Ishikawa (cell line): ENCODE measurements at regions not wholly inside any gene's neighbourhood (a gene's known extent, or its start where the extent isn't known, plus 50 kb on each side); places are given as distances from the start of the nearest gene placed in this dataset.

Source experiments
- CEBPB ChIP-seq: IDR thresholded peaks from 2 replicates; pipeline ENCODE4 v1.6.1; 2012
- CREB1 ChIP-seq: IDR thresholded peaks from 2 replicates; pipeline ENCODE4 v1.6.1; 2012; ENCODE audit warnings: low read depth
- EGR1 ChIP-seq: IDR thresholded peaks from 2 replicates; pipeline ENCODE4 v1.6.1; 2012
- EP300 ChIP-seq: IDR thresholded peaks from 2 replicates; pipeline ENCODE4 v1.6.1; 2012; ENCODE audit warnings: borderline replicate concordance
- FOXM1 ChIP-seq: IDR thresholded peaks from 2 replicates; pipeline ENCODE4 v1.6.1; 2012; ENCODE audit warnings: low read depth, borderline replicate concordance
- NFIC ChIP-seq: IDR thresholded peaks from 2 replicates; pipeline ENCODE4 v1.6.1; 2012
- RAD21 ChIP-seq: IDR thresholded peaks from 2 replicates; pipeline ENCODE4 v1.6.1; 2012; ENCODE audit warnings: low read depth
- TAF1 ChIP-seq: IDR thresholded peaks from 2 replicates; pipeline ENCODE4 v1.6.1; 2012; ENCODE audit warnings: low read depth, mild to moderate bottlenecking
- TCF12 ChIP-seq: IDR thresholded peaks from 2 replicates; pipeline ENCODE4 v1.6.1; 2012; ENCODE audit warnings: low read depth
- TEAD4 ChIP-seq: IDR thresholded peaks from 2 replicates; pipeline ENCODE4 v1.6.1; 2012
- USF1 ChIP-seq: IDR thresholded peaks from 2 replicates; pipeline ENCODE4 v1.6.1; 2012
- YY1 ChIP-seq: IDR thresholded peaks from 2 replicates; pipeline ENCODE4 v1.6.1; 2012; ENCODE audit warnings: low read depth
- ZBTB7A ChIP-seq: IDR thresholded peaks from 2 replicates; pipeline ENCODE4 v1.6.1; 2012; ENCODE audit warnings: low read depth
- TF ChIP-seq, protein P1 (sequence below): IDR thresholded peaks from 2 replicates; pipeline ENCODE4 v1.6.1; 2012
- TF ChIP-seq, protein P2 (sequence below): IDR thresholded peaks from 2 replicates; pipeline ENCODE4 v1.6.1; 2012; ENCODE audit warnings: low read depth, mild to moderate bottlenecking

GRCh38 chr9:29043072-29043471, 1469.8 kb upstream of the C9orf72 start:
- TF ChIP-seq, protein P1, sequence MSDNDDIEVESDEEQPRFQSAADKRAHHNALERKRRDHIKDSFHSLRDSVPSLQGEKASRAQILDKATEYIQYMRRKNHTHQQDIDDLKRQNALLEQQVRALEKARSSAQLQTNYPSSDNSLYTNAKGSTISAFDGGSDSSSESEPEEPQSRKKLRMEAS: no peak
- TF ChIP-seq EGR1 (no peak), TCF12 (no peak)

DNA sequence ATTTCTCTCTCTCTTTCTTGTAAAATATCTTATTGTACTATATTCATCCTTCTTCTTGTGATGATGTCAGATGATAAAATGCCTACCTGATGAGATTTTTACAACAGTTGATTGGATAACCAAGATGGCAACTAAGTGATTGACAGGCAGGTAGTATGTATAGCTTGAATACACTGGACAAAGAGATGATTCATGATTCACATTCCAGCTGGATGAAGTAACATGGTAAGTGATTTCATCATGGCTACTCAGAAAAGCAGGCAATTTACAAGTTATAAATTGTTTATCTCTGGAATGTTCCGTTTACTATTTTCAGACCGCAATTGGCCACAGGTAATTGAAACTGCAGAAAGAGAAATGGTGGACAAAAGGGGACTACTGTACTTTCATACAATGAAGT, 1471.7 kb upstream of the C9orf72 start:
- TF ChIP-seq TEAD4: no peak
- TF ChIP-seq ZBTB7A: no peak
- TF ChIP-seq, protein P2, sequence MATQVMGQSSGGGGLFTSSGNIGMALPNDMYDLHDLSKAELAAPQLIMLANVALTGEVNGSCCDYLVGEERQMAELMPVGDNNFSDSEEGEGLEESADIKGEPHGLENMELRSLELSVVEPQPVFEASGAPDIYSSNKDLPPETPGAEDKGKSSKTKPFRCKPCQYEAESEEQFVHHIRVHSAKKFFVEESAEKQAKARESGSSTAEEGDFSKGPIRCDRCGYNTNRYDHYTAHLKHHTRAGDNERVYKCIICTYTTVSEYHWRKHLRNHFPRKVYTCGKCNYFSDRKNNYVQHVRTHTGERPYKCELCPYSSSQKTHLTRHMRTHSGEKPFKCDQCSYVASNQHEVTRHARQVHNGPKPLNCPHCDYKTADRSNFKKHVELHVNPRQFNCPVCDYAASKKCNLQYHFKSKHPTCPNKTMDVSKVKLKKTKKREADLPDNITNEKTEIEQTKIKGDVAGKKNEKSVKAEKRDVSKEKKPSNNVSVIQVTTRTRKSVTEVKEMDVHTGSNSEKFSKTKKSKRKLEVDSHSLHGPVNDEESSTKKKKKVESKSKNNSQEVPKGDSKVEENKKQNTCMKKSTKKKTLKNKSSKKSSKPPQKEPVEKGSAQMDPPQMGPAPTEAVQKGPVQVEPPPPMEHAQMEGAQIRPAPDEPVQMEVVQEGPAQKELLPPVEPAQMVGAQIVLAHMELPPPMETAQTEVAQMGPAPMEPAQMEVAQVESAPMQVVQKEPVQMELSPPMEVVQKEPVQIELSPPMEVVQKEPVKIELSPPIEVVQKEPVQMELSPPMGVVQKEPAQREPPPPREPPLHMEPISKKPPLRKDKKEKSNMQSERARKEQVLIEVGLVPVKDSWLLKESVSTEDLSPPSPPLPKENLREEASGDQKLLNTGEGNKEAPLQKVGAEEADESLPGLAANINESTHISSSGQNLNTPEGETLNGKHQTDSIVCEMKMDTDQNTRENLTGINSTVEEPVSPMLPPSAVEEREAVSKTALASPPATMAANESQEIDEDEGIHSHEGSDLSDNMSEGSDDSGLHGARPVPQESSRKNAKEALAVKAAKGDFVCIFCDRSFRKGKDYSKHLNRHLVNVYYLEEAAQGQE: no peak
- TF ChIP-seq EP300: no peak
- TF ChIP-seq TAF1: no peak
- TF ChIP-seq FOXM1: no peak
- TF ChIP-seq, protein P1: no peak
- TF ChIP-seq YY1: no peak
- TF ChIP-seq USF1: no peak
- TF ChIP-seq NFIC: no peak
- no peak for TF ChIP-seq CREB1
- no peak for TF ChIP-seq TCF12
- no peak for TF ChIP-seq EGR1
- TF ChIP-seq CEBPB: no peak
- no peak for TF ChIP-seq RAD21

- TF ChIP-seq EGR1: no peak
- TF ChIP-seq ZBTB7A: no peak
- TF ChIP-seq, protein P2: no peak
- no peak for TF ChIP-seq NFIC
- no peak for TF ChIP-seq FOXM1
- TF ChIP-seq TAF1: no peak
- TF ChIP-seq RAD21: no peak
- TF ChIP-seq EP300: no peak
- no peak for TF ChIP-seq TEAD4
- TF ChIP-seq CREB1: no peak
These were observed 1486.8 kb upstream of the C9orf72 start for GRCh38 chr9:29060041-29060440.

- TF ChIP-seq TCF12 (no peak), ZBTB7A (no peak), TAF1 (no peak), RAD21 (no peak)
These were observed 1489.2 kb upstream of the C9orf72 start for GRCh38 chr9:29062446-29062845.

GRCh38 chr9:29063031-29063430, 1489.8 kb upstream of the C9orf72 start:
- TF ChIP-seq YY1 (no peak), CEBPB (no peak), RAD21 (no peak), EP300 (no peak), FOXM1 (no peak), NFIC (no peak), TEAD4 (no peak), ZBTB7A (no peak), USF1 (no peak), EGR1 (no peak), CREB1 (no peak)
- TF ChIP-seq, protein P1: no peak

GRCh38 chr9:29066141-29066640, 1492.9 kb upstream of the C9orf72 start:
- TF ChIP-seq TAF1: no peak

- TF ChIP-seq TAF1 (no peak), FOXM1 (no peak), USF1 (no peak), EGR1 (no peak), TCF12 (no peak), NFIC (no peak)
These were observed 1495.2 kb upstream of the C9orf72 start for GRCh38 chr9:29068461-29068860.
